ENCODE measurements at regions not wholly inside any gene's neighbourhood (a gene's known extent, or its start where the extent isn't known, plus 50 kb on each side); places are given as distances from the start of the nearest gene placed in this dataset.

GRCh38 chr4:72948080-72948479, 121.4 kb downstream of the COX18 start:
- H3K9me1 ChIP-seq (ENCODE audit: control insufficient read depth, insufficient read depth, low read length), result no peaks in the 10 kb centered on the region
- 0% methylated on average over 1 of the region's 1 CpG for WGBS (ENCODE audit: insufficient coverage, low coverage, missing lambda C conversion rate)
- no peak overlapping the region for H3K4me2 ChIP-seq (ENCODE audit: insufficient read depth, low read length)
- no peaks in the 10 kb centered on the region for H3K79me2 ChIP-seq (ENCODE audit: control insufficient read depth, insufficient read depth, low read length)
- POLR2A ChIA-PET, result interaction anchor here (0.5 kb wide), 1 partner anchor 196 kb away, joined by 3 read pairs; no protein-coding TSS in a partner anchor
- TF ChIP-seq TEAD1 (CRISPR knock-in tag; IDR thresholded peaks at IDR 0.05) (no peak), FOXP1 (CRISPR knock-in tag; IDR thresholded peaks at IDR 0.05) (no peak), EP300 (IDR thresholded peaks at IDR 0.05; ENCODE audit: low read length) (no peak), TSC22D4 (tag; IDR thresholded peaks at IDR 0.05) (no peak), SMAD2 (IDR thresholded peaks at IDR 0.05; ENCODE audit: low read depth, low read length) (no peak), THRAP3 (IDR thresholded peaks at IDR 0.05; ENCODE audit: borderline replicate concordance) (no peak)
- H3K4me3 ChIP-seq, result no peak overlapping the region
- FAIRE-seq (no peak), ATAC-seq (no peak), DNase-seq (ENCODE audit: extremely low read depth in 1 of 4, low spot score in 3 of 4) (no peak)
- no peaks in the 10 kb centered on the region for H3K27me3 ChIP-seq (ENCODE audit: control insufficient read depth in 2 of 2, insufficient read depth in 2 of 2, low read length in 2 of 2)
- no peak overlapping the region for H2AFZ ChIP-seq (ENCODE audit: low read depth, low read length)
- H3K36me3 ChIP-seq (ENCODE audit: control insufficient read depth, insufficient read depth, low read length), result no peaks in the 10 kb centered on the region
- no peak overlapping the region for H3K9ac ChIP-seq (ENCODE audit: insufficient read depth in 1 of 2, low read depth in 2 of 2, low read length in 2 of 2)
- no TSS peak for BruUV-seq (replicated peaks)
- no peaks in the 10 kb centered on the region for H3K9me3 ChIP-seq (replicated peaks; ENCODE audit: control insufficient read depth, insufficient read depth, low read depth, low read length)
- no peaks in the 10 kb centered on the region for H3K4me1 ChIP-seq (replicated peaks in 1 of 2; ENCODE audit: control insufficient read depth in 2 of 2, insufficient read depth in 2 of 2, low read length in 2 of 2)
- no peaks in the 10 kb centered on the region for H4K20me1 ChIP-seq (replicated peaks; ENCODE audit: control insufficient read depth, insufficient read depth, low read length)
- no peak overlapping the region for H3K27ac ChIP-seq (ENCODE audit: extremely low read depth, low read depth, low read length)
- in situ Hi-C loops (cut with MboI), result no loop called here
- CTCF ChIA-PET (ENCODE audit: low intra/inter-chr PET ratio), result no interaction called here
- intact Hi-C loops (cut with micrococcal nuclease), result no loop called here

GRCh38 chr4:72945719-72946336, 123.7 kb downstream of the COX18 start:
- no TSS peak for BruUV-seq (replicated peaks)
- ATAC-seq (no peak), DNase-seq (ENCODE audit: extremely low read depth in 1 of 4, low spot score in 3 of 4) (no peak), FAIRE-seq (no peak)
- Histone ChIP-seq H3K27ac (ENCODE audit: extremely low read depth, low read depth, low read length) (no peak overlapping the region), H3K9me1 (ENCODE audit: control insufficient read depth, insufficient read depth, low read length) (no peaks in the 10 kb centered on the region), H3K79me2 (ENCODE audit: control insufficient read depth, insufficient read depth, low read length) (no peaks in the 10 kb centered on the region), H3K9me3 (replicated peaks; ENCODE audit: control insufficient read depth, insufficient read depth, low read depth, low read length) (no peaks in the 10 kb centered on the region), H3K36me3 (ENCODE audit: control insufficient read depth, insufficient read depth, low read length) (no peaks in the 10 kb centered on the region), H3K9ac (ENCODE audit: insufficient read depth in 1 of 2, low read depth in 2 of 2, low read length in 2 of 2) (no peak overlapping the region), H3K4me2 (ENCODE audit: insufficient read depth, low read length) (no peak overlapping the region), H3K4me3 (no peak overlapping the region), H2AFZ (ENCODE audit: low read depth, low read length) (no peak overlapping the region), H3K4me1 (replicated peaks in 1 of 2; ENCODE audit: control insufficient read depth in 2 of 2, insufficient read depth in 2 of 2, low read length in 2 of 2) (no peaks in the 10 kb centered on the region), H3K27me3 (ENCODE audit: control insufficient read depth in 2 of 2, insufficient read depth in 2 of 2, low read length in 2 of 2) (no peaks in the 10 kb centered on the region), H4K20me1 (replicated peaks; ENCODE audit: control insufficient read depth, insufficient read depth, low read length) (no peaks in the 10 kb centered on the region)
- ChIA-PET CTCF (ENCODE audit: low intra/inter-chr PET ratio) (no interaction called here), POLR2A (interaction anchor here (0.5 to 1.3 kb wide), 2 partner anchors 8 to 66 kb away, joined by 3 to 5 read pairs; no protein-coding TSS in a partner anchor)
- TF ChIP-seq, protein P1, sequence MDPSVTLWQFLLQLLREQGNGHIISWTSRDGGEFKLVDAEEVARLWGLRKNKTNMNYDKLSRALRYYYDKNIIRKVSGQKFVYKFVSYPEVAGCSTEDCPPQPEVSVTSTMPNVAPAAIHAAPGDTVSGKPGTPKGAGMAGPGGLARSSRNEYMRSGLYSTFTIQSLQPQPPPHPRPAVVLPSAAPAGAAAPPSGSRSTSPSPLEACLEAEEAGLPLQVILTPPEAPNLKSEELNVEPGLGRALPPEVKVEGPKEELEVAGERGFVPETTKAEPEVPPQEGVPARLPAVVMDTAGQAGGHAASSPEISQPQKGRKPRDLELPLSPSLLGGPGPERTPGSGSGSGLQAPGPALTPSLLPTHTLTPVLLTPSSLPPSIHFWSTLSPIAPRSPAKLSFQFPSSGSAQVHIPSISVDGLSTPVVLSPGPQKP (CRISPR knock-in tag; IDR thresholded peaks at IDR 0.05), result no peak
- peak; percentile 72 for TF ChIP-seq SPI1 (IDR thresholded peaks at IDR 0.05; ENCODE audit: borderline replicate concordance, low read depth, low read length)
- intact Hi-C loops (cut with micrococcal nuclease) (no loop called here), in situ Hi-C loops (cut with MboI) (no loop called here)
- WGBS (ENCODE audit: insufficient coverage, low coverage, missing lambda C conversion rate), result 2% methylated on average over 5 of the region's 5 CpGs
